NCI-H1048 (cell line): ENCODE measurements at regions not wholly inside any gene's neighbourhood (a gene's known extent, or its start where the extent isn't known, plus 50 kb on each side); places are given as distances from the start of the nearest gene placed in this dataset.
A peak's percentile ranks its signal among the peaks of the same experiment; 100 is the strongest.

Experiments used
- DNase-seq: peaks from one replicate; lab custom pipeline; 2025; lab: John Stamatoyannopoulos, UW

DNA sequence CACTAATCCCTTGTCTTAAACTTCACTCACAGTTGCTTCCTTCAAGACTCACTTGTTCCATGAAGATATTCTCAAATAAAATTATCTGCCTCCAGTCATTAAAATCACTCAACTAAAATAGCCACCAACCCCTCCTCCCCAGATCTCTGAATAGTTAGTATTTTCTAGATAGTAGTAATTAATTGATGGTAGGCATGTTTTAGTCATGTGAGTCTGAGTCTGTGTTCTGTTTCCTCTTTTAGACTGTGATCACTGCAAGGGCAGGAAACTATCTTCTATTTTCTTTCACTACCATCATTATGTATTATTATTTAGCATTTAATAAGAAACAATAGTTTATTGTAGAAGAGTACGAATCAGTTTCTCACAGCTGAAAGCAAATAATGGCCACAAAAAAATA, 1080.5 kb downstream of the IGSF11 start:
- DNase-seq = no peak

DNA sequence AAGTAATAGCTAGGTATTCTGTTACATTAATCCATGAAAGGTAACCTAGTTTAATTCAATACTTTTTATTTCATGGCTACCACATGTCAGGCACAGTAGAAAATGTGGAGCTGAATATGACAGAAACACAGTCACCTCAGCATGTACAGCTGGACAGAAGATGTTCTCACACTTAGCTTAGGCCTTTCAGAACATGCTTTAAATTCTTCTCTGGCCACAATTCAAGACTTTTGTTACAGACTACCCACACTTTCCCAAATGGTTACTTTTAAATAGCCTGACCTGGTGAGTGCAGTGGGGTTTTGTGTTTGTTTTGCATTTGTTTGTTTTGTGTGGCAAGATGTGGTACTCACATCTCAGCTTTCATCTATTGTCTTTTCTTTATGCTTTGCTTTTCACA, 1079.5 kb downstream of the IGSF11 start:
- no peak for DNase-seq

DNA sequence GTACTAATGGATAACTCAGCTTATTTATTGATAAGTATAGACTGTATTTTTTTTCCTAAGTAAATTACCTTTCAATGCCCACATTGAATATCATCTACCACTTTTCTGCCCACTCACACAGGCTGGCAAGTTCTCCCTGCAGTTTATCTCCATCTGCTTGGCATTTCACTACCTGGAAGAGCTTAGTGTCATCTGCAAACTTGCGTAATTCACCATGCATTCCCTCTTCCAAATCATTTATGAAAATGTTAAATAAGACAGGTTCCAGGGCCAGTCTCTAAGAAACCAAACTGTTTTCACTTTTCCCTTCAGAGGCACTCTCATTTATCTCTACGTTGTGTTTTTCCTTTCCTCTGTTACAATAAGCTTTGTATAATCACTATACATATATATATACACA, 1076.6 kb downstream of the IGSF11 start:
- no peak for DNase-seq

DNA sequence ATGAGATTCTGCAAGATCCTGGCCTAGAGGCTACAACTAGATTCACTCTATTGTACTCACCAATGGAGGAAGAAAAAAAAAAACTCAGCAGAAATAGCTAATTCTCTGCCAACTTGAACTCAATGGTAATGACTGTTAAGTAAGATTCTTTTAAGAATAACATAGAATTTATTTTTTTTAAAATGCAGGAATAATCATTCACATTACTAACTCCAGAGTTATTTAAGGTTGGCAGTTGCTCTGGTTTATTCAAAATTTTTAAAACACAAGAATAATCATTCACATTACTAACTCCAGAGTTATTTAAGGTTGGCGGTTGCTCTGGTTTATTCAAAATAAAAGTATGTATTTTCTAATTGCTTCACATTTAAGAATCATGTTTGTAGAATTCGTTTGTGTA, 1071.9 kb downstream of the IGSF11 start:
- DNase-seq = no peak

DNA sequence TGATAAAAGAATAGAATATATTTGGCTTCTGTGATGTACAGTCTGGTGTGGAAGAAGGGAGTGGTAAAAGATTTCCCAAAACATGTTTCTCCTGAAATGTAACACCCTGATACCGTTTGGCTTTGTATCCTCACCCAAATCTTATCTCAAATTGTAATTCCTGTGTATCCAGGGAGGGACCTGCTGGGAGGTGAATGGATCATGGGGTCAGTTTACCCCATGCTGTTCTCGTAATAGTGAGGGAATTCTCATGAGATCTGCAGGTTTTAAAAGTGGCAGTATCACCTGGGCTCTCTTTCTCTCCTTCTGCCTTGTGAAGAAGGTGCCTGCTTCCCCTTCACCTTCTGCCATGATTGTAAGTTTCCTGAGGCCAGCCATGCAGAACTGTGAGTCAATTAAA, 1070.8 kb downstream of the IGSF11 start:
- no peak for DNase-seq

DNA sequence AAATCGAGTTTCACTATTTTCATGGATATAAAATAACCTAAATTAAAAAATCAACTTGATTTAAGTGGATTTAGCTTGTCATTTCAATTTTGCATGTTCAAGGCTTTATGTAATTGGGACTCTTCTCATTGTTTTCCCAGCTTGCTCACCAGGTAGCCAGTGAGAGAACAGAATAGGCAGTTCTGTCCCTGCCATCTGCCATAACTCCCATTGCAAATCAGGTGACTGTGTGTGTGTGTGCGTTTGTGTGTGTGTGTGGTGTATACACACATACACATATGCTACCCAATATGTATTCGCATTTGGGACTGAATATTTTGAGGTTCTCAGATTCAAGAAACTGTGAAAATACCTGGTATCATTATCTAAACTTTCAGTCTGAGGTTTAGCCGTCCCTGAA, 1069.8 kb downstream of the IGSF11 start:
- DNase-seq = no peak

DNA sequence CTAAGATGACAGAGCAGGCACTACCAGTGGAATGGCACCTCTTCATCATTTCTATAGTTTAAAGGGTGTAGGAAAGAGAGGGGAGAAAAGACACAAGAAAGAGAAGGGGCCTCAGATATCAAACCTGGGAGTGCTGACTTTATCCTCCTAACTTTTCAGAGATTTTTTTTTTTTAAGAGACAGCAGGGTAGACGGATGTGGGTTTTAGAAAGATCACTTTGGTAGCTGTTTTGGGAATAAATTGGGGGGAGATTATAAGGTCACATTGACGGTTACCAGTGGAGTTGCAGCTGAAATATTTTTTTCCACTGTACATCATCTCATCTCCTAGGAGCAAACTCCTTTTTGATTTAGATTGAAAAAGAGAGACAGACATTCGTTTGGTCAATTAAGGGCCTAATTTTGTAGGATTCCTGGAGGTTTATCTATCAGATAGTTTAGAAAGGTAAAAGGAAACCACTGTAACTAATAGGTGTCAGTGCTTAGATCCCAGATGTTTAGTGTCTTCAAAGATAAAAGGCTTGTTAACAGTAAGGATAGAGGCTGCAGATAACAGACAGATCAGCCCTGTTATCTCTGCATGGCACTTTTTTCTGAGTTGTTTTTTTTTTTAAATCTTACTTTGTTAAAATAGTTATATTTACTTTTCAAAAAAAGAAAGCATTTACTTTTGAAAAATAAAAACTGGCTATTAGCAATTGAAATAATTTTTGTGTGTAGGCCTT, 1057.0 kb downstream of the IGSF11 start:
- DNase-seq = no peak

DNA sequence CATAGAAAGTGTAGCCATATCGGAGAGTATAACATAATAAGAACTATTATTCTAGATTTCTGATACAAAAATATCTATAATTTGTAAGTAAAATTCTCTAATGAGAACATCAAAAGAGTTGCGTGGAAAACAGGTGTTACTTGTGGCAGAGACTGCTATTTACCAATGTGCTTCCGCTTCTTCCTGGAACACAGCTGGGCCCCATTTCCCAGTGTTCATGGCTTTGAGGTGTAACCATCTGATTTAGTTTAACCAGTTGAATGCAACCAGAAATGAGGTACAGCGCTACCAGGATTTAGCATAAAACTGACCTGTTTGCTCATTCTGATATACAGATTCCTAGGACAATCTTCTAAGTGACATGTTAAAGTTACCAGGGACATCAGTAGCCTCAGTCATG, 1055.2 kb downstream of the IGSF11 start:
- no peak for DNase-seq

DNA sequence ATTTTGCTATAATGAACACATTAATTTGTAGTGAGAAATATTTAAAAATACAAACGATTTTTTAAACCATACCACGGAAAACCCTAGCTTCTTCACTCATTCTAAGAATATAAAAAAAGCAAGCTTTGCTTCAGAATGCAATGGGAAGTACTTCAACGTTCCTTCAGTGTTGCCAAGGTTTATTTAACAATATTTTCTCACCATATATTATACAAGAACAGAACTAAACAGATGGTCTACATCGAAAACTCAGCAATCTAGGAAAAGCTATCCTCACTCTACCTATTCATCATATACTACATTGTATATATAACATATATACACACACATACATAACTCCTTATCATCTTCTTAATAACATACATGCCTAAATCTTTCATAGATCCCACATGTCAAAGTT, 1047.4 kb downstream of the IGSF11 start:
- DNase-seq = no peak

DNA sequence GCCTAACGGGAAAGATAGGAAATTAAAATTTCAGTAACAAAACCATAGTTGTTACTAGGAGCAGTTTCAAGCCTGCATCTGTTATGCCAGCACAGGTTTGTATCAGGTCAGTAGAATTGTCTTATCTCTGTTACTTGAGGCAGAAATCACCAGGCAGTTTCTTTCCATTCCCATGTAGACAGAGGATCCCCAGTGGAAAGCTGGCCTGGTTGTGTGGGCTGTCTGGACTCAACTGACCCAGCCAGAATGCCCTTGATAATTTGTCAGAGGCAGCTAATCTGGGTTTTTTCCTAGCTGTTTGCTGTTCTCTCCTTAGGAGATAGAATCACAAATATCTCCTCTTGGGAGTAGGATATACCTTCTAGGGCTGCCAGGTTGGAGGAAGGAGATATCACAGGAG, 1044.7 kb downstream of the IGSF11 start:
- DNase-seq = no peak

DNA sequence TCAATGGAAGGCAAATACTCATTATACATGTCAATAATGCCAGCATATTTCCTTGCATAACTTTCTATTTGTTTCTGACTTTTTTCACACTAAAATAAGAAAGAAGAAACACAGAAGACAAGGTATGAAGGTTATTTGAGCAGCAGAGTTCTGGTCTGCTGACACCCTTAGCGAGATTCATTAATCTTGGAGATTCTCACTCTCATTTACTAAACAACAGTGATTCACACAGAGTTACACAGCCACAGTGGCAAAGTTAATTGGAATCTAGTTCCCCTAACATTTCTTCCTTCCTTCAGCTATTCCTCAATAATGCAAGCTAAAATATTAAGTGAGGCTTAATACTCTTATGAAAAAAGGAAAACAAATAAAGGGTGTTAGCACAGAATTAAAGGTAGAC, 1044.0 kb downstream of the IGSF11 start:
- no peak for DNase-seq

DNA sequence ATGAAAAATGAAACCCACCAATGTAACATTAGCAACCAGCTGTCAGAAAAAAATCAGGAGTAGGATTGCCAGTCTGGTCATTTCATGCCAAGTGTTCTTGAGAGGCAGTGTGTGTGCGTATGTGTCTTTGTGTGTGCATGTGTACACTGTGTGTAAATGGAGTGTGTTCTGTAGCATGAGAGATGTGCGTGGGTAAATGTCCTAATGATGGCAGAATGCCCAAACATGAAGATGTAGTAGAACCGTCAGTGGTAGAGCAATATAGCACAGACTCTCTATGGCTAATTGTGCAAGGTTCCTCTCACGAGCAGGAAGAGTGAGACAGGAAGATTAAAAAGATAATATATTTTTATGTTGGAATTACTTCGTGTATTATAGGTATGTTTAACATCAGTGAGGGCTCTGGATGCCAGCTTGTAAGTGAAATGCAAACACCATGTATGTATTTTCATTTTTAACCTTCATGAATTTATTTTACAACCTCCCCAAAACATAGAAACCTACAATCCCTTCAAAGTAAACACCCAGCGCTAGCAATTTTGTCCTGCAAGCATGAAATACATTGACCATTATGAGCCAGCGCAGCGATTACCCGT, 1038.7 kb downstream of the IGSF11 start:
- no peak for DNase-seq

DNA sequence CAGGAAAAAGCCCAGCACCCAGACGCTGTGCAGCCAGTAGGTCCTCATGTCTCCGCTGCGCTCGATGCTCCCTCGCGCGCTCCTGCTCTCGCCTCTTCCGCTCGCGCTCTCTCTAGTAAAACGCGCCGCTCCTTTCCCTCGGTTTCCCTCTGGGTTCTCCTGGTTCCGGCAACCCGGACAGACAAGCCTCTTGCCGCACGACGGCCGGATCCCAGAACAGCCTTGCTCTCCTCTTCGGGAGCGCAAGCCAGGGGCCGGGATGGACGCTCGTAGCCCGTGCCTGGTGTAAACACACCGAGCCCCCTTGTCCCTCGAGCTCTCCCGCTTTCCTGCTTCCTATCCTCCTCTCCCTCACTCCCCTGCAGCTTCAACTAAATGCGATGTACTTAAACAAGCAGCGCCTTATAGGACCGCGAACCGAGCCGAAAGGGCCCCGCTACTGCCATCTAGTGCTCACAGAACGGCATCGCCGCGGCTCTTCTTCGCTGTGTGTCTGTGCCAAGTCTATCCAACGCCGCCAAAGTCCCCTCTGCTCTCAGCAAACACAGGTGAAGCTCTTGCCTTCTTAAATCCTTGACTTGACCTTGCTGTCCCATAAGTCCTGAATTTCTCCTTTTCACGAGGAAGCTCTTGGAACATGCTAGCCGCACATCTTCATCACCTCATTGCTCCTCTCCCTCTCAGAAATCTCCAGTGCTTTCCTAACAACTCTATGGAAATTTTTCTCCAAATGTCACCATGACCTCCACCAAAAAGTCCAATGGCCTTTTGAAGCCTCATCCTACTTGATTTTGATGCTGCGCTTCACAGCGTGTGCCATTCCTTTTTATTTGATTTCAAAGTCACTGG, 1037.2 kb downstream of the IGSF11 start:
- peak; percentile 56 for DNase-seq

DNA sequence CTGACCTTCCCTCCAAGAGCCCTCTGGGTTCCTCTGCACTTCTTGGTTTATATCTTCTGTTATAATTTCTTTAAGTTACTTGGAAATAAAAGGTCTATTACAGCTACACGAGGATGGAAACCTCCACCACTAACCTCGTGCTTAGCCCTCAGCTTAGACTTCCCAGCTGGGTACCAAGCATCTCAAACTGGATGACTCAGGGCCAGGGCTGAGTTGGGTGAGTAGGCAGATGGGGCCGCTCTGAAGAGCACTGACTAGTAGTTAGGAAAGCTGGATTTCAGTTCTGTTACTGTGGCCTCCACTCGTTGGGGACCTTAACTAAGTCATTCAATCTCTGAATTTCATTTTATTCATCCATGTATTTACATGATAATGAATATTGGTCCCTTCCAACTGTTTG, 1036.6 kb downstream of the IGSF11 start:
- no peak for DNase-seq

DNA sequence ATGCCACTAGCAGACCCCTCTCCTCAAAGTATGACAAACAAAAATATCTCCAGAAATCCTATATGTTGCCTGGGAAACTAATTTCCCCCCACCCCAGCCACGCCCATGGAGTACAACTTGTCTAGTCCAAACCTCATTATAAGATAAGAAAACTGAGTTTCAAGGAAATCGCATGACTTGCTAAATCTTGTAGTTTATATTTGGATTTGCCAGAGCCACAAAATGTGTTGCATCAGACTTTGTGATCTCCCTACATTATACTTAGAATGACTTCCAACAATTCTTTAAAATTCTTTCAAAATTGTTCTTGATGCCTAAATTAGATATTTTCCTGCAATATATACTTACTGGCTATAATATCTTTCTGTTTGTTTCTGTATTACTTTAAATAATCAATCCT, 1034.4 kb downstream of the IGSF11 start:
- no peak for DNase-seq

DNA sequence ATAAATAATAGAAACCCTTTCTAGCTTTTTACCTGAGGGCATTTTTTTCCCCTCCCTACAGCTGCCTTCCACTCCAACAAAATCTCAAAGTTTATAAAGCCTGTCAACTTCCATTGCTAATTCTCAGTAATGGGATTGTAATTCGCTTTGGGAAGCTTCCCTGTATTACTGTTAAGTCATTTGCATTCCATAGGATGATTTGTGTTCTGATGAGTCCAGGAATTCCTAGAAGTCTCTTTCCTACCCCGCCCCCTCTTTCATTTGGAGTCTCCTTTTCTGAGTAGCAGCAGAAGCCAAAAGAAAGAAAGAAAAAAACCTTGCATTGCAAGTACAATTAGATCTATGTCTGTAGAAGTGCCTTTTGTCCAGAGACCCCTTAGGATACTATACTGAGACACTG, 1033.3 kb downstream of the IGSF11 start:
- DNase-seq = no peak

DNA sequence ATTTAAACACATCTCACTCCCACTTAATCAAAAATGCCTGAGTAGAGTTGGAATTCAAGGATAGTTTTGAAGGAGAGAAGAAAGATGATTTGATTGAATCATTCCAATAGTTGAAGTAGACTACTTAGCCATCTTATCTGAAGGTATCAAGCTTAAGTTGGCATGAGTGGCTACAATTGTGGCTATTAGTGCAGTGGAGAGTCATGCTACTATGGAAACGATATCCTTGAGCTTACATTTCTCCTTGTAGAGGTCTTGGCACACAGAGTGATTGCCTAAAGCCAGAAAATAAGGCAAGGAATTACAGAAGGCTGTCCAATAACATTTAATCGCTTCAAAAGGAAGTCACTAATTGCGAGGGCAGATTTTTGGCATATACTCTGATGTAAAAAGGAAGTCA, 1022.7 kb downstream of the IGSF11 start:
- no peak for DNase-seq

DNA sequence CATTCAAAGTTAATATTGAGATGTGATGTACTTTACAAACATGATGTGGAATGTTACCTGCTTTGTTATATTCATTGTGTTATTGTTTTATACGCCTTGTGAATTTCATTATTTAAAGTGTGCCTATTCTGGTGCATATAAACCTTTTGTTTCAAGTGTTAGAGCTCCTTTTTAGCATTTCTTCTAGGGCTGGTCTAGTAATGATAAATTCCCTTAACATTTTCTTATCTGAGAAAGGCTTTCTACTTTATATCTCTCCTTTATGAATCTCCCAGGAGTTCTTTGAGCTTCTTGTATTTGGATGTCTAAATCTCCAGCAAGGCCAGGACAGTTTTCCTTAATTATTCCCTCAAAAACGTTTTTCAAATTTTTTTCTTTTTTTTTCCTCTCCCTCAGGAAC, 1005.6 kb downstream of the IGSF11 start:
- DNase-seq = no peak

DNA sequence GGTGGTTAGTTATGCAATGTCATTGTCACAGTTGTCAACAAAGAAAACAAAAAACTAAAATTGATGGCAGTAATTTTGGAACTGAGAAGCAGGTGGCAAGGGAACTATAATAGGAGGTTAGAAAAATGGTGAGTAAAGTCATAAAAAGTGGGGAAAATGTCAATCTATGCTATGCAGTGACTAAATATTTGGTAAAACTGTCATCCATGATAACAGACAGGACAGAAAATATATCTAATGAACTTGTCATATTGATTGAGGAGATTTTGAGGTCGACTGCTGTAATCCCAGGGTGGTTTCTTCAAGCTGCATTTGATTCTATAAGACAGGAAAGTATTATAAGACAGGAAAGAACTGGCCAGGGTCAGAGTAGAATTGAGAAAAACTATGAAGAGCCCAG, 998.4 kb downstream of the IGSF11 start:
- DNase-seq = no peak

DNA sequence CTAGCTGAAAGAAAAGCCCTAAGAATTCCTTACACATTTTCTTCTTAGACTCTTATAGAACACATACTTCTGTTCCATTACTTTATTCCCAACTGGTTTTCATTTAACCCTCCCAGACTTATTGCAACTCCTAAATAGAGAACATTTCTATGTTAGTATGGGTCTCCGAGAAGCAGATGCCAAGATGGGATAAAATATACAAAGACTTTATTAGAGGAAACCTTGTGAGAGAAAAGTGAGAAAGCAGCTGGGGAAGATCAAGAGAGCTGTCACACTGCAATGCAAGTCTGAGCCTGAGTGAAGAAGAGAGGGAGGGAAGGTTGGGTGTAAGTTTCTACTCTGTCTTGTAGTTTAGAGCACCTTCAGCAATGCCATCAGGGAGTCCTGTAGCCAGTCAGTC, 979.3 kb downstream of the IGSF11 start:
- no peak for DNase-seq

DNA sequence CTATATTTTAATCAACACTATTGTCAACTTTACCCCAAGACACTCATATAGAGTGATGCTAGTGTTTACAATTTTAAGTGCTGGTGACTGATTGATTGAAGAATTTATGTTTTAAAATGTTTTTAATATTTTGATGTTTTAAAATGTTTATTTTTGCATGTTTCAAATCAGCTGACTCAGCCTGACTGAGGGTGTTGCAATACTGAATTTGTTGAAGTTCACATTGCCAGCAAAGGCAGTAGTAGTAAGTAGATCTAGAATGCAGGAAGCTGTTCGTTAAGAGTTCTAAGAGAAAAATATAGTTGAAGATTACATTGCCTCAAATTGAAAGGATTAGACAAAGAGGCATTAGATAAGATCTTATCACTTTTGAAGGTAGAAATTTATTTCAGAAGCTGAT, 977.6 kb downstream of the IGSF11 start:
- DNase-seq = no peak

DNA sequence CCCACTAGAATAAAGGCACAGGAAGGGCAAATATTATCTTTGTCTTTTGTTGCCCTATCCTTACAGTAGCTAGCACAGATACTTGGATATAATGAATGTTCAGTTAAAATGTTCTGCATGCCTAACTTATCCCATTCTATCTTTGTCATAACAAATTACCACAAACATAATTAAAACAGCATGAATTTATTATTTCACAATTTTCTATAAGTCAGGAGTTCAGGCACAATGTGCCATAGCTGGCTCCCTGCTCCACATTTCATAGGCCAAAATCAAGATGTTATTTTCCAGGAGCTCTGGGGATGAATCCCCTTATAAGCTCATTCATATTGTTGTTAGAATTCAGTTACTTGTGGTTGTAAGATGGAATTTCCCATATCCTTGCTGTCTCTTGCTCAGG, 975.5 kb downstream of the IGSF11 start:
- no peak for DNase-seq

DNA sequence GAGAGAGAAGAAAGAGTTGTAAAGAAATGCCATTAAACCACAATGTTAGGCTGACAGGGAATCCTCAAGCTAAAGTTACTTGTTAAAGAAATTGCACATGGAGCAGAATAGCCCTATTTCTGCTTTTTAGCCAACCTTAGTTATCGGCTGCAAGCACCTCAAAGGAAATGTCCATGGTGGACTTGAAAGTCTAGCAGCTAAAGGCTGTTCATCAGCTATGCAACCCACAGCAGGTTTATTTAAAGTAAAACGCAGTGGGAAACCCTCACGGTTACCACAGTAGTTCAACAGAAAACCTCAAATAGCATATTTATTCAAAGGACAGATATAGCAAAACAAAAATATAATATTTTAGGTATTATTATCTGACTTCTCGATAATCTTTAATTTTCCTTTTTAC, 967.2 kb downstream of the IGSF11 start:
- no peak for DNase-seq
